GM18868 (cell line): ENCODE measurements at regions not wholly inside any gene's neighbourhood (a gene's known extent, or its start where the extent isn't known, plus 50 kb on each side); places are given as distances from the start of the nearest gene placed in this dataset.

Experiments used
- ATAC-seq: cut with Tn5 transposase; IDR thresholded peaks from one replicate; pipeline ENCODE4 v1.9.1; 2021; ENCODE audit warnings: mild to moderate bottlenecking, moderate library complexity; ENCODE audit not compliant: unreplicated experiment

DNA sequence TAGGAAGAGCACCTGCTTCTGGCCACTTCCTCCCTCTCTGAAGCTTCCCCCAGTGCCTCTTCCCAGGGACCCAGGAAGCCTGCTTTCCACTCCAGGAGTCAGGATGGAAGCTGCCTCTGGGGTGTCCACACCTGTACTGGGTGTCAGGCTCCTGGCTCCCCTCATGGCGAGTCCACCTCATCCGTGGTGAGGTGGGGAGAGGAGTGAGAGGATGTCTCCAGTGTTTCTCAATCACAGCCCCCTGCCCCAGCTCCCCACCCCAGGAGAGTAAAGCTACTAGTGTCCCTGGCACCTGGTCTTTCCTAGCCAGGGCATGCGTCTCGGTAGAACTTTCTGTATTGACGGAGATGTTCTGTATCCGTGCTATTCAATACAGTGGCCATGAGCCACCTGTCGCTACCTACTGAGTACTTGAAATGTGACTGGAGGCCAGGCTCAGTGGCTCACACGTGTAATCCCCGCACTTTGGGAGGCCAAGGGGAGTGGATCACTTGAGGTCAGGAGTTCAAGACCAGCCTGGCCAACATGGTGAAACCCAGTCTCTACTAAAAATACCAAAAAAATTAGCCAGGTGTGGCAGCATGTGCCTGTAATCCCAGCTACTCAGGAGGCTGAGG is 171.2 kb upstream of the HAAO start:
- no peak for ATAC-seq

DNA sequence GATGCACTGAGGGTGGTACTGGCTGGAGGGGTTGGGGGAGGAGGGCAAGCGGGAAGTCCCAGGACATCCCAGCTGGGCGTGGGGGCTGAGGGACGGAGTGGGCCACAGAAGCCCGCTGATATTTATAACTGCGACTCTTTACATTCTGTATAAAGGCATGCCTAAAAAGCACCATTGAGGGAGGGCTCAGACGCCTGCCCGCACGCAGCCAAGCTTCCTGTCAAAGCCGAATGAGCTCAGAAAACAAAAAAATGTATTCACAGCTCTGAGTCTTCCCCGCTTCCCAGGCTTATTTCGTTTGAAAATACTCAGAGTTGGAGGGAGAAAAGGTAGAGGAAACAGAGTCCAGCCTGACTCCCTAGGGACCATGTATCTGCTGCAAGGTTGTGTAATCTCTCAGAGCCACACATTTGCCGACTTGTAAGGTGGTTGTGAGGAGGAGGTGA is 170.1 kb upstream of the HAAO start:
- ATAC-seq = no peak

DNA sequence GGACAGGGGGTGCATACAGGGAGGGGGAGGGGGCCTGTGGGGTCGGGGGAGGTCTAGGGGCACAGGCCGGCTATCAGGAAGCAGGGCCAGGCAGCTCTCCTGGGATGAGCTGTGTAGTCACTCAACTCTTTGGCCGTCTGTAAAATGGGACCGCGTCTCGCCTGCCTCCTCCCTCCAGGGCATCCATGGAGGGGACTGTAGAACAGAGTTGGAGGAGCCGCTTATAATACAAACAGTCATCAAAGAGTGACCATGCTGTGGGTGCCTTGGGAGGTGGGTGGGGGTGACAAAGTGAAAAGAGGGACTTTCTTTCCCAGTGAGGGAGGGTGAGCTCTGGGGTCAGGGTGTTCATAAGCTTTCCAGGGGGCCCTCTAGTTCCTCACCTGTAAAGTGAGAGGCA is 169.6 kb upstream of the HAAO start:
- ATAC-seq = no peak

DNA sequence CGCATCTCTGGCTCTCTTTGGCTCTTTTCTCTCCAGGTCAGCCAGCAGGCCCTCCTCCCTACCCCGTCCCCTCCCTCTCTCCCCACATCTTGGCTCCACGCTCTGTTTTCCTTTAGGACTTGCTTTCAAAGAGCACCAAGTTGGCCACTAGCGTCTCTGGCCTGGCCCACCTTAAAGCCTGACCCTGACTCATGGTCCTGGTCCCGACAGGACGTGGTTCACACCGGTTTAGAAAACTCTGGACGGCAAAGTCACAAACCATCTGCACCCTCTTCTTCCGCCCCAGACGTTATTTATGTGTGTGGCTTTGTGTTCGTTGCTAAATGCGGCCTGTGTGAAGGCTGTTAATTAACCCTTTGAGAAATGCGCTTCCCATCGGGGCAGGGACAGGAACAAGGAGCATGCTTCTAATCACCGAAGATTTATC is 169.0 kb upstream of the HAAO start:
- ATAC-seq = no peak

GRCh38 chr2:42960842-42961180 is 168.4 kb upstream of the HAAO start:
- no peak for ATAC-seq

GRCh38 chr2:42960002-42960841 is 167.8 kb upstream of the HAAO start:
- no peak for ATAC-seq

DNA sequence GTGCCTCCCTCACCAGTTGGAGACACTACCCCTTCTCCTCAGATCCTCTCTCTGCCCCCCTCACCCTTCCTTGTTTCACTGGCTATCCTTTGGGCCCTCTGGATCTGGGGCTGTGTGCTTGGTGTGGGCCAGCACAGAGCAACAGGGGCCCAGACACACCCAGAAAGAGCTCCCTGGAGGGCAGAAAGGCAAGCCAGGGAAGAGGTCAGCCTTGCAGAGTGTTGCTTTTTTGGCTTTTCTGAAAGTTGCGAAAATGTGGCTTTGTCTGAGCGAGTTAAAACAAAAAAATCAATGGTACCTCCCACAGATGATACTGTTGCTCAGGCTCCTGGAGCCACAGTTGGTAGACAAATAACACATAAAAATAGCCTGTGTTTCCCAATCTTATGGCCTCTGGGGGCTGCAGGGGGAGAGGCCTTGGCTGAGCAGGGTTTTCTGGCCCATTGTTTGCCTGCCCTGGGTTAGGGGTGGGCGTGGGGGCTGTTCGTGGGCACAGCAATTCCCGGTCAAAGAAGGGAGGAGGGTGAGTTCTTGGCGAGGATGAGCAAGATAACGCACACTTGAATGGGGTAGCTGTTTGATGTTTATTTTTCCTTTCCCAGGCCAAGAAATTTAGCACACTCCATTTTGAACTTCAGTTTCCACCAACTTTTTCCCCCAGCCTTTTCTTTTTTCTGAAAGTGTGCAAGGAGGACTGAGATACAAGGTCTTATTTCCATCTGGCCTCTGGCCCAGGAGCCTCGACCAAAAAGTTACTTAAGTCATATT is 167.0 kb upstream of the HAAO start:
- no peak for ATAC-seq

DNA sequence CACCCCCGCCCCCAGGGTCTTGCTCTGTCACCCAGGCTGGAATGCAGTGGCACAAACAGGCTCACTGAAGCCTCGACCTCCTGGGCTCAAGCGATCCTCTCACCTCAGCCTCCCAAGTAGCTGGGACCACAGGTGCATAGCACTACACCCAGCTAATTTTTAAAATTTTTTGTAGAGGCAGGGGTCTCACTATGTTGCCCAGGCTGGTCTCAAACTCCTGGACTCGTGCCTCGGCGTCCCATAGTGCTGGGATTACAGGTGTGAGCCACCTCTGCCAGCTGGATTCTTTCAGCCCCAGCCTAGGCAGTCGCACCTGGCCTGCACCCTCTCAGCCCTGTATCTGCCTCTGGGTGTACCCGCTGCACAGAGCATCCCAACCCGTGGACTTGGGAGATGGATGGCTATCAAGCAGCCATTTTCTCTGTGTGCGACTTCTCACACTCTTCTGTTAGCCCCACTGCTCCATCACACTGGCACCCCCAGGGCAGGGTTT is 166.4 kb upstream of the HAAO start:
- no peak for ATAC-seq

DNA sequence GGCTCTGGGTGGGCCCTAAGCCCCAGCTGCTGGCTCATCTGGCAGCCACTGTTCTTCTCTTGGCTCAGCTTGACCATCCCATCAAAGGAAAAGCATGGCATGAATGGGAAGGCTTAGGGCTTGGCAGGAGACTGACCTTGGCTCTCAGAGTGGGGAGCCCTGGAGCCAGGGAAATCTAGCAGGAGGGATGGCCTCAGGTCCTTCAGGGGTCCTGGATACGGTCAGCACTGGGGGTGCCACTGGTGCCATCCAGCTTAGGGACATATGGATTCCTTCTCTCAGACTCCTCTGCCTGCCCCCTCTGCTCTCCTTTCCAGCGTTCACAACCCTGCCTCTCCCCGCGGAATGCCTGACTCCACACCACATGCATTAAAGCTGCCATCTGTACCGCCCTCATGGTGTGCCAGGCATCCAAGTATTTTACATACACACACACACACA is 165.5 kb upstream of the HAAO start:
- ATAC-seq = no peak

- no peak for ATAC-seq
Measured at GRCh38 chr2:42957109-42957860, 164.9 kb upstream of the HAAO start.

GRCh38 chr2:42954227-42954962 is 162.0 kb upstream of the HAAO start:
- ATAC-seq = no peak

GRCh38 chr2:42953216-42953615 is 160.8 kb upstream of the HAAO start:
- no peak for ATAC-seq

GRCh38 chr2:42951263-42951938 is 159.0 kb upstream of the HAAO start:
- ATAC-seq = no peak

DNA sequence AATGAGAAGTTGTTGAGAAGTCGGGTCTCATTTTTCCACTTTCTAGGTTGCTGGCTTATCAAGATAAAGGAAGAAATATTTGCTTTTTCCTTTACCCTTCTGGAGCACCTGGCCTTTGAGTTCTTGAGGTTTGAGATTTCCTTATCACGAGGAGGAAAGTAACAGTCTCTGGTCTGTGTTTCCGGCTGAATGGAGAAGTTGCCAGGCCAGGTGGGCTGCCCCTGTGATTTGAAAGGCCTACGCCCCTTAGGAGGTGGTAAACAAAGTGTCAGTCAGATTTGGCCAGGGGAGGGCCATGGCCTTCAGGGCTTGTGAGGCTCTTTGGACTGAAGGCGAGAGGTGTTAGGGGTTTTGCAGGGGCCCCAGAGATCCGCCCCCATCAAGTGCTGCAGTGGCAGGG is 156.7 kb upstream of the HAAO start:
- ATAC-seq = no peak

DNA sequence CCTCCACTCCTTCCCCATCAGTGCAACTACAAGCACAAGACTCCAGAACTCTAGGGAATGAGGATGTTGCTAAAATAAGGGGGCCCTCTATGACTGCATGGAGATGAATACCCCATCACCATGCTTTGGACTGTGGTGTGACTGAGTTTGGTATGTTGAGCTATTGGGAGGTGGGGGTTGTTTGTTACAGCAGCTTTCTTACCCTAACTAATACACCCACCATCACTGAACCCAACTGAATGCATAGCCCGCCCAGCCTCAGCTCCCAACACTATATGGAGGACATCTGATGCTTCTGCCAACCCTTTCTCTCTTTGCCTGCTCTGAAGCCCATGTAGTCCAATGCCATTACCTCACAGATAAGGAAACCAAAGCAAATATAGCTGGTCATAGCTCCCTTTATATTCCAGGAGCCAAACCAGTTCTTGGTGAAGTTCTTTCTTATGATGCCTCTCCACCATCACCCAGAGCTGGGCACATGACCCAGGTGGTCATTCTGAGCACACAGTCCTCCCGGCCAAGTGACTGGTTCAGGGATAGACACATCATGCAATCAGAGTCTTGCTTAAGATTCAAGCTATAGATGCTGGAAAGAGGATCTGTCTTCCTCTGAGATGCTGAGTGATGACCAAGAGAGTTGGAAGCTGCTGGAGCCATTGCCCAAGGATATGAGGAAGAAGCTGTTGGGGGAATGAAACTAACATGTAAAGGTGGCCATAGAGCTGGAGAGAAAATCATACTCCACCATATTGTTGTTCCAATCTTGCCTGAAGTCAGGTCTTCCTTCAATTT is 155.6 kb upstream of the HAAO start:
- no peak for ATAC-seq

GRCh38 chr2:42944779-42945415 is 152.5 kb upstream of the HAAO start:
- ATAC-seq = no peak

DNA sequence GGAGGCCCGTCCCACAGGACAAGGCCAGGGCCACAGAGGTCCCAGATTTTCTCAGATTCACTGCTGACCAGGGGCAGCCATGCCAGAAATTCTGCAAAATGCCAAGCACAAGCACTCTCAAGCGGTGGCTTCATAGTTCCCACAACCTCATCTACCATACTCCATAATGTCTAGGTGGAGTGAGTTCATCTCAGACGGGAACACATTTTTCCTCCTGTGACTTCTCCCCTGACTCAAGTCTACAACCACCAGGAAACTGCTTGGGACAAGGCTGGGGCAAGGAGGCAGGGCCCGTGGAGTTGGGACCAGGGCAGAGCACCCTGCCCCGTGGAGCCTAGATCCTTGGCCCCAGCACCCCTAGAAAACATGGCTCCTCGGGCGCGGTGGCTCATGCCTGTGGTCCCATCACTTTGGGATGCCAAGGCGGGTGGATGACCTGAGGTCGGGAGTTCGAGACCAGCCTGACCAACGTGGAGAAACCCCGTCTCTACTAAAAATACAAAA is 150.7 kb upstream of the HAAO start:
- ATAC-seq = no peak
